Immature natural killer cell (primary cell): ENCODE measurements at regions not wholly inside any gene's neighbourhood (a gene's known extent, or its start where the extent isn't known, plus 50 kb on each side); places are given as distances from the start of the nearest gene placed in this dataset.

Experiments
- DNase-seq, 3 donors: peaks; one replicate each; pipeline ENCODE4 v3.0.0; 2022; ENCODE audit warnings: mixed read lengths in 1 of 3
- H3K27ac Mint-ChIP-seq, 6 donors: one replicate each; pipeline ENCODE4 v1.8.0; 2020; ENCODE audit warnings: mixed read lengths in 6 of 6, mild to moderate bottlenecking in 5 of 6, inconsistent platforms in 4 of 6, moderate library complexity in 3 of 6
- H3K27me3 Mint-ChIP-seq, 3 donors: one replicate each; pipeline ENCODE4 v1.8.0; 2020 to 2021; ENCODE audit warnings: low read depth in 3 of 3, mild to moderate bottlenecking in 3 of 3, mixed read lengths in 3 of 3, moderate library complexity in 3 of 3, inconsistent platforms in 1 of 3
- H3K36me3 Mint-ChIP-seq, 3 donors: one replicate each; pipeline ENCODE4 v1.8.0; 2020; ENCODE audit warnings: mixed read lengths in 3 of 3, inconsistent platforms in 2 of 3, mild to moderate bottlenecking in 2 of 3
- H3K4me1 Mint-ChIP-seq, 2 donors: one replicate each; pipeline ENCODE4 v1.8.0; 2020; ENCODE audit warnings: inconsistent platforms in 2 of 2, mild to moderate bottlenecking in 2 of 2, mixed read lengths in 2 of 2, moderate library complexity in 1 of 2
- H3K4me3 Mint-ChIP-seq, 5 donors: one replicate each; pipeline ENCODE4 v1.8.0; 2020; ENCODE audit warnings: mild to moderate bottlenecking in 5 of 5, mixed read lengths in 5 of 5, inconsistent platforms in 3 of 5, moderate library complexity in 3 of 5
- H3K9me3 Mint-ChIP-seq, 6 donors: one replicate each; pipeline ENCODE4 v1.8.0; 2020; ENCODE audit warnings: mild to moderate bottlenecking in 6 of 6, mixed read lengths in 6 of 6, inconsistent platforms in 4 of 6, moderate library complexity in 3 of 6

DNA sequence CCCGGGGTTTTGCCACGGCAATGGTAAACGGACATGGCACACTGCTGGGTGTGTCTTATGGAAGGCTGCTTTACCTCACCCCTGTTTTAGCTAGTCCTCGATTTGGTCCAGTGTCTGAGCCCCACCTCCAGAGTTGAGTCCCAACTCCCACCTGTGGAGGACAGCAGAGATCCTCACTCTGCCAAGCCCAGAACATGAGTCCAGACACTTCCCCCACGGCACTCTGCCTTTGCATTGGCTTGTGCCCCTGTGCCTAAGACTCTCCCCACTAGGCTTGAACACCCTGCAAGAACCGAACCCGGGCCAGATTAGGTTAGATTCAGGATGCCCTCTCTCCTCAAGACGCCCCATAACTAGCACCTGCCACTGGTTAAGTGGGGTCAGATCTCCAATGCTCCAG lies 59.8 kb upstream of the C14orf180 start:
- no peak for DNase-seq
- no peaks in the 10 kb centered on the region for H3K36me3 Mint-ChIP-seq
- no peaks in the 10 kb centered on the region for H3K4me1 Mint-ChIP-seq
- no peak overlapping the region for H3K27ac Mint-ChIP-seq
- no peak overlapping the region for H3K4me3 Mint-ChIP-seq
- peaks cover 0 to 3% (median 3%) of the 10 kb centered on the region in 3 donors for H3K27me3 Mint-ChIP-seq
- H3K9me3 Mint-ChIP-seq = no peaks in the 10 kb centered on the region

- Mint-ChIP-seq H3K36me3 (no peaks in the 10 kb centered on the region), H3K4me1 (no peaks in the 10 kb centered on the region), H3K27ac (no peak overlapping the region), H3K27me3 (peaks cover 0 to 3% (median 0%) of the 10 kb centered on the region in 3 donors), H3K4me3 (no peak overlapping the region), H3K9me3 (no peaks in the 10 kb centered on the region)
- DNase-seq = no peak
These were observed 58.7 kb upstream of the C14orf180 start for GRCh38 chr14:104520620-104521410.

GRCh38 chr14:104521816-104522745 lies 57.5 kb upstream of the C14orf180 start:
- Mint-ChIP-seq H3K27ac (no peak overlapping the region), H3K4me3 (no peak overlapping the region), H3K9me3 (peaks cover 0 to 3% (median 0%) of the 10 kb centered on the region in 6 donors), H3K27me3 (peaks cover 0 to 5% (median 3%) of the 10 kb centered on the region in 3 donors), H3K4me1 (no peaks in the 10 kb centered on the region), H3K36me3 (no peaks in the 10 kb centered on the region)
- no peak for DNase-seq

DNA sequence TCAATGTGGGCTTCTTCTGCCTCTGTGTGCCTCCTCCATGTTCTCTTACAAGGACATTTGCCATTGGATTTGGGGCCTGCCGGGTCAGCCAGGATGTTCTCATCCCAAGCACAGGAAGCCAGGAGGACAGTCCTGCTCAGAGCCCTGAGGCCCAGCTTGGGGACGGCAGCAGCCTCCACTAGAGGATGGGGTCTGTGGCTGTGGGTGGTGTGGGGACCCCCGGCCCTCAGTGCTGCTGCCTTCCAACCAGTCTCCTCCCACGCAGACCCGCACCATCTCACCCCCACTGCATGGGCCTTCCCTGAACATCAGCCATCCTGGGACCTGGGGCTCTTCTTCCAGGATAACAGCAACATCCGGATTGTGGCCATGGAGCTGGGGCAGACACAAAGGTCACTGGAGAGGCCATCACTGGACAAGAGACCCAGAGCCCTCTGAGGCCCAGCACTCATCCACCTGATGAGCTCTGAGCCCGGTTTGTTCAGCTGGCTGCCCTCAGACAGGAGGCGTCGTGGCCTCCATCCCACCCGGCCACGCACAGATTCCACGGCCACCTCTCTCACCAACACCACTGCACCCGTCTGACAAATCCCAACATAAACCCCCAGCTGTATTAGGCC lies 56.5 kb upstream of the C14orf180 start:
- peaks cover 0 to 5% (median 4%) of the 10 kb centered on the region in 3 donors for H3K27me3 Mint-ChIP-seq
- H3K9me3 Mint-ChIP-seq = peaks cover 0 to 7% (median 0%) of the 10 kb centered on the region in 6 donors
- H3K27ac Mint-ChIP-seq = no peak overlapping the region
- no peak overlapping the region for H3K4me3 Mint-ChIP-seq
- no peaks in the 10 kb centered on the region for H3K36me3 Mint-ChIP-seq
- H3K4me1 Mint-ChIP-seq = peaks cover 2 to 5% of the 10 kb centered on the region in 2 donors
- DNase-seq = no peak

DNA sequence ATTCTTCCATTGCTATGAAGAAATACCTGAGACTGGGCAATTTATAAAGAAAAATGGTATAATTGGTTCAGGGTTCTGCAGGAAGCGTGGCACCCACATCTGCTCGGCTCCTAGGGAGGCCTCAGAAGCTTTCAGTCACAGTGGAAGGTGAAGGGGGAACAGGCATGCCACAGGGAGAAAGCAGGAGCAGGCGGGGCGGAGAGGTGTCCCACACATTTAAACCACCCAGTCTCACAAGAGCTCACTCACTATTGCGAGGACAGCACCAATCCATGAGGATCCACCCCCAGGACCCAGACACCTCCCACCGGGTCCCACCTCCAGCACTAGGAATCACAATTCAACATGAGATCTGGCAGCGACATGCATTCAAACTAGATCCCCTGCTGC lies 56.0 kb upstream of the C14orf180 start:
- H3K9me3 Mint-ChIP-seq = peaks cover 0 to 7% (median 0%) of the 10 kb centered on the region in 6 donors
- DNase-seq = no peak
- no peak overlapping the region for H3K4me3 Mint-ChIP-seq
- peaks cover 0 to 5% (median 4%) of the 10 kb centered on the region in 3 donors for H3K27me3 Mint-ChIP-seq
- H3K27ac Mint-ChIP-seq = no peak overlapping the region
- H3K36me3 Mint-ChIP-seq = no peaks in the 10 kb centered on the region
- peaks cover 2 to 10% of the 10 kb centered on the region in 2 donors for H3K4me1 Mint-ChIP-seq

DNA sequence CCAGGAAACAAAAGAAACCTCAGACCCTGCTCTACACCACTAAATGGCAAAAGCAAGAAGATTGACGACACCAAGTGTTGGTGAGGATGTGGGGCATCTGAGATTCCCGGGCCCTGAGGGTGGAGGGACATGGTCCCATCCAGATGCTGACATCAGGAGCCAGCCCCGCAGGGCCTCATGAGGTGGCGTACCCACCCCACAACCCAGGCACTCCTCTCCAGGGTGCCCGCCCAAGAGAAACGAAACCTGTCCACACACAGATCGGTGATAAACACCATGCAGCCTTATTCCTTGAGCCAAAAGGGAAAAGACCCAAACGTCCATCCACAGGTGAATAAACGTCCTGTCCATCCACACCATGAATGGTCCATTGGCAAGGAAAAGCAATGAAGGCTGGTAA lies 54.8 kb upstream of the C14orf180 start:
- H3K27me3 Mint-ChIP-seq = peaks cover 0 to 4% (median 2%) of the 10 kb centered on the region in 3 donors
- no peak for DNase-seq
- H3K4me3 Mint-ChIP-seq = no peak overlapping the region
- peaks cover 2 to 10% of the 10 kb centered on the region in 2 donors for H3K4me1 Mint-ChIP-seq
- H3K27ac Mint-ChIP-seq = no peak overlapping the region
- H3K36me3 Mint-ChIP-seq = no peaks in the 10 kb centered on the region
- peaks cover 0 to 7% (median 0%) of the 10 kb centered on the region in 6 donors for H3K9me3 Mint-ChIP-seq

- no peak for DNase-seq
- Mint-ChIP-seq H3K4me1 (peaks cover 2 to 10% of the 10 kb centered on the region in 2 donors), H3K27me3 (peaks cover 0 to 4% (median 2%) of the 10 kb centered on the region in 3 donors), H3K9me3 (peaks cover 0 to 7% (median 0%) of the 10 kb centered on the region in 6 donors), H3K27ac (no peak overlapping the region), H3K4me3 (no peak overlapping the region), H3K36me3 (no peaks in the 10 kb centered on the region)
These were observed 52.6 kb upstream of the C14orf180 start for GRCh38 chr14:104526723-104527645.

DNA sequence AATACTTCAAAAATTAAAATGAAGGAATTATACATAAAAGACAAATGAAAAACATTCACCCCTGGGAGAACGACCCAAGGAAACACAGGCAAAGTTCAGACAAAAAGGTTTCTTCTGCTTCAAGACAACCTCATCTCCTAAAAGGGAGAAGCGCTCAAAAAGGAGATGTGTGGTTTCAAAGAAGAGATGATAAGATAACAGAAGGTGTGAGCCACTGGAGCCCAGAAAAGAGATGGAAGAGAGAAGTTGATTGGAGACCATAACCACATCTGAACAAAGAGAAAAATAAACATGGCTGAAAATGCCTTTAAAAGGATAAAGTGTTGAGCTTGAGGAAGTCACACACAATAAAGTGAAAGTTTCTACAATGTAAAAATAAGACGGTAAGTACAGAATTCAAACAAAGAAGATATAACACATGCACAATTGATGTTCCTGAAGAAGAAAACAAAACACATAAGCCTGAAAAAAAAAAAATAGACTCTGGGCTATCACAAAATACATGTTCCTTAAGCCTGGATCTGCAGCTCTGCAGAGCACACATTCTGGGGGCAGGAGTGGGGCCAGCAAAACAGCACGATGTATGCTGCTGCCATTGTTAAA lies 51.6 kb upstream of the C14orf180 start:
- peaks cover 0 to 7% (median 0%) of the 10 kb centered on the region in 6 donors for H3K9me3 Mint-ChIP-seq
- H3K27me3 Mint-ChIP-seq = peaks cover 0 to 6% (median 4%) of the 10 kb centered on the region in 3 donors
- peaks cover 2 to 10% of the 10 kb centered on the region in 2 donors for H3K4me1 Mint-ChIP-seq
- H3K36me3 Mint-ChIP-seq = no peaks in the 10 kb centered on the region
- no peak overlapping the region for H3K27ac Mint-ChIP-seq
- DNase-seq = no peak
- H3K4me3 Mint-ChIP-seq = no peak overlapping the region

DNA sequence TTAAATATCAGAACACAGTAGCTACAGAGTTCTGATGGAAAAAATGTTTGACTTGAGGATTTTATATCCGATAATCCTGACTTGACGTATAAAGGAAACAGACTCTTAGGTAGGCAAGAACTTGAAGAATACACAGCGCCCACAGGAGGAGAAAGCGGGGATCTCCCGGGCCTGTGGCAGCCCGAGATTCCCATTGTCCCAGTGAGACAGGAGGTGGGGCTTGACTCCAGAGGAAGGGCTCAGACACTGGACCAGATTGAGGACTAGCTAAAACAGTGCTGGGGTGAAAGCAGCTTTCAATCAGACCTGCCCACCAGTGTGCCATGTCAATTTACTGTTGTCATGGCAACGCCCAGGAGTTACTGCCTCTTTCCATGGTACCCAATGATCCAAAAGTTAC lies 51.1 kb upstream of the C14orf180 start:
- Mint-ChIP-seq H3K36me3 (no peaks in the 10 kb centered on the region), H3K9me3 (peaks cover 0 to 7% (median 0%) of the 10 kb centered on the region in 6 donors), H3K27me3 (peaks cover 0 to 6% (median 4%) of the 10 kb centered on the region in 3 donors), H3K4me1 (peaks cover 2 to 10% of the 10 kb centered on the region in 2 donors), H3K4me3 (no peak overlapping the region), H3K27ac (no peak overlapping the region)
- DNase-seq = no peak
